NCI-H1048 (cell line): ENCODE measurements at regions not wholly inside any gene's neighbourhood (a gene's known extent, or its start where the extent isn't known, plus 50 kb on each side); places are given as distances from the start of the nearest gene placed in this dataset.

Experiments used
- DNase-seq: peaks from one replicate; lab custom pipeline; 2025; lab: John Stamatoyannopoulos, UW

GRCh38 chr3:193780810-193781478, 187.9 kb downstream of the OPA1 start:
- peak; percentile 17 for DNase-seq

DNA sequence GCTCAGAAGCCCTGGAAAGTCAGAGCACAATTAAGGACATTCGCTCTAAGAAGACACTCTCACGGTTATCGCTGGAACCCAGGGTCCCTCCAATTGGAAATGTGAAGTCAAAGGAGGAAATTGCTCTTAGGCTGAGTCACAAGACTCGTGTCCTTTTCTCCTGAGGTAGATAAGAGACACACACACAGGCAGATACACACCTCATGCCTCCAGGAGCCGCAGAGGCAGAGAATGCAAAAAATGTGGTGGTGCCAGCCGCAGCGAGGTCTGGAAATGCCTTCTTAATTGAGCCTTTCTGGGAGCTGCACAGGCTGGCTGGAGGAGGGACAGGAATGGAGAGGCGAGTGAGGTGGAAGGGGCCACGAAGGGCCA, 189.3 kb downstream of the OPA1 start:
- no peak for DNase-seq

DNA sequence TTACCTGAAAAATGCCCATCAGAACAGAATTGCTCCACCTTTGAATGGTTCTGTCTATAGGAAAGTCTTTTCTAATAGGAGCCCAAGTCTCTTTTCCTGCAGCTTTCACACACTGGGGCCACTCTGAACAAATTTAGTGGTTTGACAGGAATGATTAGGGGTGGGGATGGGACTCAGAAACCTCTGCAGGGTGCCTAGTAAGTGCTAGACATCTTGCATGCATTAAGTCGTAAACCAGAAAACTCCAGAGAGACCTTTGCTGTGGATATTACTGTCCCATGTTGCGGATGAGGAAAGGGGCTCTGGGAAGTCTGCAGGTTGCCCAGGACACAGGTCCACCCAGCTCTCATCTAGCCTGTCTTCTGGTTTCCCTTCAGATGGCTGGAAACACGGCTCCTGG, 189.7 kb downstream of the OPA1 start:
- no peak for DNase-seq

GRCh38 chr3:193783166-193783896, 190.3 kb downstream of the OPA1 start:
- DNase-seq: no peak

DNA sequence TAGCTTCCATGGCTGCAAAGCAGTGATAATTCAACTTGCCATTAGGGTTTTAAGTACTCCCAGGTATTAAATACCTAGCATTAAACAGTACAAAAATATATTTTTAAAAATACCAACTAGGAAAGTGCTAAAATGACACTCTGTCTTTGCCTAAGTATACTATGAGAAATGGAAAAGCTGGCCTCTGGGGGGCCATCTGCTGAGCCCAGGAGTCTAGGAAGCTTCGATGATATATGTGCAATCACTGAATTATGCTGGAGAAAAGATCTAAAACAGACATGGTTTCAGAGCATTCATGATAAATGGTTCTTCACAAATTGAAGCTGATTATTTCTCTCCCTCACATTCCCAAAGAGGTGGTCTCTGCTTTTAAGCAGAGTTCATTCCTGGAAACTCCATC, 191.8 kb downstream of the OPA1 start:
- no peak for DNase-seq

GRCh38 chr3:193787496-193787870, 194.5 kb downstream of the OPA1 start:
- DNase-seq: no peak

DNA sequence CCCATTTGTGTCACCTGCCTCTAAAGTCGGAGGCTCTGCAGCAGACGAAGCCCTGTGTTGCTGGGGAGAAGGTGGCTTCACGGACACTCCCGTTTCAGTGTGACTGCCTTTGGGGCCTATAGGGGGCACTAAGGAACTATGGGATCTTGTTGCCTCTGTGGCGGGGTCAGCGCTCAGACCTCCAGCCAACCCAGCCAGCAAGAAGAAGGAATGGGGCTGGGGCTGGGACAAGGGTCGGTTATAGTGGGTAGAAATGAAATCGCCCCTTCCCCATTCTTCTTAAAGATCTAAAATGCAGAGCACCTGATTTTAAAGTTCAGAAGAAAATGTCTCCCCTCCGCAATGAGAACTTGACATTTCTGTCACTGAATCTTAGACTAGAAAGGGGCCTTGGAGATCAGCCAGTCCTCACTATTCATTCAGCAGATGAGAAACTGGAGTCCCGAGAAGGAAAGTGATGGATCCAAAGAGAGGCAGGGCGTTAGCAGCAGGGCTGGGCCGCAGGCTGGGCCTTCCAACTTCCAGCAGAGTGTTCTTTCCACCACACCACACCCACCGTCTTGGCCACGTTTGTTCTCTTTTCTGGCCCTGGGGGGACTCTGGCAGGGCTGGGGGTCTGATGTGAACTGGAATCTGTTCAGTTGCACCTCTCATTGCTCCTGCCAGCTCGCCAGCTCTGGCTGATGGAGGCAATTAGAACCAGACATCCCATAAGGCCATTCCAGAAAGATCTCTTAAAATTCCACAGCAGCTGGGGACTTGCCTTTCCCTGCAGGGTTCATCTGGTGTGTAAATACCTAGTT, 195.4 kb downstream of the OPA1 start:
- DNase-seq: no peak

DNA sequence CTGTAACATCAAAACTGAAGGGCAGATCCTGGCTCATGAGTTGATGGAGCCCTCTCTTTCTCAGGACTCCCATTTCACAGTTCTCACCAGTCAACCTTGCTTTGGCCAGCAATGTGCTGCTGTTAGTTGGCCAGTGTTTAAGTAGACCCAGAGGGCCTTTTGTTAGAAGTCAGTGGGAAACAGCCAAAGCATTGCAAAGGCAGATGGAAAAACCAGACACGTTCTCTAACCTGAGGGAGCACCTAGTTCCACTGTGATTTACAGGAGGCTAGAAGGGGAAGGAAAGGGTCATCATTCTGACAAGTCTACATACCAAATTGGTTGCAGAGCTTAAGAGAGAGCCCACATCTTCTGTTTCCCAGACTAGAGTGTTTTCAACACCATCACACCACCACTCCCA, 196.4 kb downstream of the OPA1 start:
- no peak for DNase-seq

GRCh38 chr3:193790086-193790990, 197.3 kb downstream of the OPA1 start:
- DNase-seq: no peak

GRCh38 chr3:193791041-193792032, 198.3 kb downstream of the OPA1 start:
- DNase-seq: no peak

- DNase-seq: no peak
Measured at GRCh38 chr3:193793123-193793522, 200.1 kb downstream of the OPA1 start.

DNA sequence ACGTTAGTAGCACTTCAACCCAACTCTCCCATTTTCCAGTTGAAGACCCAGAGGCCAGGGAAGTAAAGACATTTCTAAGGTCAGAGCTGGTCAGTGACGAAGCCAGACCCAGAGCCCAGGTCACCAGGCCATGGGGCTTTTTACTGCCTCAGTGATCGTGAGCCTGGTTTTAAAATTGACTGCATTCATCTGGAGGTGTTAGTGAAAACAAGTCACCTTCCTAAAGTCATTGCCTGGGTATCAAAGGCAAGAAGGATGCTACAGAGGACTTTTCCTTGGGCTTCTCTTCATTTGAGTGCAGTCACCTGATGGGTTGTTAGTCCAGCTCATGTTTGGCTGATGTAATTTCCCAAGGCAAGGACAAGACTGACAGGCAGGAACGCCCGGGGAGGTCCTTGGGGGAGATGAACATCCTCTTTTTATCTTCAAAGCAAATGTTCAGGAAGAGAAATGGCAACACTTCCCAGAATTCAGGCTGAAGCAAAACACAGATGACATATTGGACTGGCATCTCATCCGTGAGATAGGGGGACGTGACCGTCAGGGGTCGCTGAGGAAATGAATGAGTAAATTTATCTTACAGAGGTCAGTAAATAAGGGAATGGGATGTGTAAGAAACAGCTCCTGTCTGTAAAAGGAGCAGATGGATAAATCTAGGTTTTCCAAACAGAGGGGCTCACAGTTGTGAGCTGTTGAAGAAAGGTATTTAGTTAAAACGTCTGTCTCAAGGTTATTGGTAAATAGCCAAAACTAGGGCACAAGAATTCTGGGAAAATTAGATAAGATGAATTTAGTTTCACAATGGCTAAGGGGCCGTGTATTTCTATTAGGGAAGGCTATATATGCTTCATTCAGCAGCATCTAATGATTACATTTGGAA, 201.2 kb downstream of the OPA1 start:
- no peak for DNase-seq

DNA sequence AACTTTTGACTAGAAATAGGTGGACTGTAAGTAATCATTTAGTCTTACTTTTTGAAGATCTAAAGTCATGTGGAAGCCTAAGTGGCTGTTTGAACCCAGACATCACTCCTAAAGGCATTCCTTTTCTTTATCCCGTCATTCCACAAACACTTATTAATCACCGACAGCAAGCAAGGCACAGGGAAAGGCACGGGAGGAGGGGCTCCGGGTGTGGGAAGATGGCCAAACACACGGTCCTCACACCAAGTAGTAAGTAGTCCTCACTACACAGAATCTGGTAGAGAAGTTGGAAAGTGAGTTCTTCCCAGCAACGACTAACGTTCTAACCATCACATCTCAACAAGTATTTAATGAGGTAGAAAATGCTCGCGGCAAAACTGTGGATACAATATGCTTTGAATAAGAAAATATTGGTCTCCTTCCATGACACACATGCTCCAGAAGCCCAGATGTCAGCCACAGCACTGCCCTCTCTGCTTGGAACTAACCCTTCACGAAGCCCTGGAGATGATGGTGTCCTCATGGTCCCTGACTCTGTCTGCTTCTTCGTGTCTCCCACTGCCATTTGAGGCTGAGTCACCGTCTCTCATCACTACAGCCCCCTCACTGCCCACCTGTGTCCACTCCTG, 202.2 kb downstream of the OPA1 start:
- no peak for DNase-seq

GRCh38 chr3:193796089-193796488, 203.1 kb downstream of the OPA1 start:
- no peak for DNase-seq

DNA sequence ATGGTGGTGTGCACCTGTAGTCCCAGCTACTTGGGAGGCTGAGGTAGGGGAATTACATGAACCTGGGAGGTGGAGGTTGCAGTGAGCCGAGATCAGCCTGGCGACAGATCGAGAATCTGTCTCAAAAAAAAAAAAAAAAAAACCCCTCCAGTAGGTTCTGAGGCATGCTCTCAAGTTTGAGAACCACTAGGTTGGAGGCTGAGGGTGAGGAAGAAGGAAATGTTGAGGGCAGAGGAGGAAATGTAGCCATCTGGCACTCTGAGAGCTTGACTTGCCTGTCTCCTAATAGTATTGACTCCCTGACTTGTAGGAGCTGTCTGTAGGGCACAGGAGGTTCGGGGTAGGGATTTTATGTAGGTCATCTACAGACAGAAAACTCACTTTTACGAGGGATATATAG, 204.6 kb downstream of the OPA1 start:
- no peak for DNase-seq

DNA sequence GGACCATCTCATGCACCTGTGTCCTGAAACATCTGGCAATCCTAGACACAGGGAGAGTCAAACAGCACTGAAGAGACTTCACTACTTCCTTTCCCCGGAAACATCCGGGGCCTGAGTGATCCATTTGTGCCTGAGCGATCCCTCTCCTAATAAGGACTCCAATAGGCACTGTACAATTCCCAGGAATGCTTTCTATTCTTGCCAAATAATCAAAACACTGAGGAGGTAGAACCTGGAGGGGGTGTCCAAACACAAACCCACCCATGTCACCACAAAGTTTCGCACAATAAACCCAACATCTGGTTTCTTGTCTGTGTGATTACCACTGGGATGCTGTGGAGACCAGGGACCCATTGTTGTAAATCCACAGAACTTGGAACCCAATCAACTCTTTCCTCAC, 205.0 kb downstream of the OPA1 start:
- no peak for DNase-seq

DNA sequence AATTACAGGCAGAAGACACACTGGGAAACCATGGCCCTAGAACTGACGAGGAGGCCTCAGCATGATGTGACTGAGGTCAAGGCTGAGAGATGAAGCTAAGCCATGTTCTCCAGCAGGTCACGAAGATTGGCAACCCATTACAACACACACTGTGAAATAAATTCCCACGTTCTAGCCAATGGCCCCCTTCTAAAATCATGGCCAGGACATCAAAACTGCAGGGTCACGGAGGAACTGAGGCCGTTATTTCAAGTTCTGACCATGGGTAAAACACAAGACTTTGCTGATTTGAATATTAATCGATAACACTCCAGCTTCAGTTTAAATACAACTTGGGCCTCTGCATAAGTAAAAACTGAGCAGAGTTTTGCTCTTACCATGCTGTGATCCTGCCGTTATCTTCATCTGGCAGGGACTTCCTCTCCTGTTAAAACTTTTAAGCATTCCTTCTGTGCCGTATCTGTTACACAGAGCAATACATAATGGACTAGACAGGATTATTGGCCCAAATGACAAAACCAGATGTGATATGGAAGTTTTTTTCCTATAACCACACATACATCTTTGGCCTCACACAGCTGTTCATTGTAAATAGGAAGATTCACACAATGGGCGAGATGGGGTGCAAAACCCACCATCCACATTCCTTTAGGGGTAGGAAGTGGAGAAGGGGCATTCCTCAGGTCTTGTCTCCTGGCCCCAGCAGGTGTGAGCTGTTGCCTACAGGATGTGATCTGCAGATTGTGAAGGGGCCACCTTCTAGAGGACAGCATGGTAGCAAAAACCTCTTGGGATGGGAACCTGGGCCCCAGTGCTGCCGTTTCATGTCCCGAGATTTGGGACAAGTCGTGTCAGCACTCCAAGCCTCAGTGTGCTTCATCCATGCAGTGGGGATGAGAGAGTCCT, 207.4 kb downstream of the OPA1 start:
- DNase-seq: no peak

- DNase-seq: no peak
Measured at GRCh38 chr3:193801097-193801496, 208.1 kb downstream of the OPA1 start.
